Muscle layer of duodenum (tissue), 2 donors: ENCODE measurements at regions not wholly inside any gene's neighbourhood (a gene's known extent, or its start where the extent isn't known, plus 50 kb on each side); places are given as distances from the start of the nearest gene placed in this dataset.

Source experiments
- H3K27ac ChIP-seq: one replicate; pipeline ENCODE4 v1.7.0; 2013; ENCODE audit warnings: mild to moderate bottlenecking, low read length
- H3K27me3 ChIP-seq: one replicate; pipeline ENCODE4 v1.7.0; 2013; ENCODE audit warnings: low read depth, mild to moderate bottlenecking, control low read depth, low read length
- H3K36me3 ChIP-seq, 2 donors: one replicate each; pipeline ENCODE4 v1.7.0; 2013; ENCODE audit warnings: low read length in 2 of 2, control low read depth in 1 of 2, mild to moderate bottlenecking in 1 of 2; ENCODE audit not compliant: insufficient read depth in 2 of 2, control insufficient read depth in 1 of 2
- H3K4me1 ChIP-seq, 2 donors: one replicate each; pipeline ENCODE4 v1.7.0; 2013; ENCODE audit warnings: low read length in 2 of 2, mild to moderate bottlenecking in 2 of 2, control low read depth in 1 of 2, moderate library complexity in 1 of 2; ENCODE audit not compliant: insufficient read depth in 2 of 2, control insufficient read depth in 1 of 2
- H3K4me3 ChIP-seq, 2 donors: one replicate each; pipeline ENCODE4 v1.7.0; 2013; ENCODE audit warnings: low read length in 2 of 2, low read depth in 1 of 2, mild to moderate bottlenecking in 1 of 2
- H3K9me3 ChIP-seq, 2 donors: one replicate each; pipeline ENCODE4 v1.7.0; 2013; ENCODE audit warnings: low read length in 2 of 2, control low read depth in 1 of 2, mild to moderate bottlenecking in 1 of 2; ENCODE audit not compliant: control insufficient read depth in 1 of 2
- donor health status: healthy.

- H3K4me3 ChIP-seq = no peak overlapping the region
- no peaks in the 10 kb centered on the region for H3K36me3 ChIP-seq
- no peak overlapping the region for H3K27ac ChIP-seq
- no peaks in the 10 kb centered on the region for H3K27me3 ChIP-seq
- no peaks in the 10 kb centered on the region for H3K4me1 ChIP-seq
- no peaks in the 10 kb centered on the region for H3K9me3 ChIP-seq
Observed at GRCh38 chr4:179399054-179399782, 1957.0 kb upstream of the AGA start.

GRCh38 chr4:179415037-179415846 lies 1973.0 kb upstream of the AGA start:
- Histone ChIP-seq H3K4me3 (no peak overlapping the region), H3K27me3 (no peaks in the 10 kb centered on the region), H3K9me3 (no peaks in the 10 kb centered on the region)

GRCh38 chr4:179415847-179416223 lies 1973.6 kb upstream of the AGA start:
- H3K27ac ChIP-seq = no peak overlapping the region
- H3K27me3 ChIP-seq = no peaks in the 10 kb centered on the region
- H3K4me3 ChIP-seq = no peak overlapping the region
- H3K4me1 ChIP-seq = no peaks in the 10 kb centered on the region
- H3K36me3 ChIP-seq = no peaks in the 10 kb centered on the region
- H3K9me3 ChIP-seq = no peaks in the 10 kb centered on the region

More at GRCh38 chr4:179415037-179415846, 1973.0 kb upstream of the AGA start:
- H3K27ac ChIP-seq = no peak overlapping the region
- no peaks in the 10 kb centered on the region for H3K4me1 ChIP-seq
- H3K36me3 ChIP-seq = no peaks in the 10 kb centered on the region

- H3K4me1 ChIP-seq = no peaks in the 10 kb centered on the region
- no peak overlapping the region for H3K4me3 ChIP-seq
- no peaks in the 10 kb centered on the region for H3K27me3 ChIP-seq
- no peak overlapping the region for H3K27ac ChIP-seq
- no peaks in the 10 kb centered on the region for H3K9me3 ChIP-seq
- H3K36me3 ChIP-seq = no peaks in the 10 kb centered on the region
Observed at GRCh38 chr4:179417357-179417756, 1975.1 kb upstream of the AGA start.

- H3K9me3 ChIP-seq = peaks cover 0 to 4% of the 10 kb centered on the region in 2 donors
- no peaks in the 10 kb centered on the region for H3K36me3 ChIP-seq
- H3K4me3 ChIP-seq = no peak overlapping the region
- no peaks in the 10 kb centered on the region for H3K4me1 ChIP-seq
- H3K27me3 ChIP-seq = no peaks in the 10 kb centered on the region
- H3K27ac ChIP-seq = no peak overlapping the region
Observed at GRCh38 chr4:179437962-179438361, 1995.7 kb upstream of the AGA start.

GRCh38 chr4:179441596-179441995 lies 1999.4 kb upstream of the AGA start:
- H3K36me3 ChIP-seq = no peaks in the 10 kb centered on the region
- no peaks in the 10 kb centered on the region for H3K27me3 ChIP-seq
- H3K9me3 ChIP-seq = peaks cover 0 to 4% of the 10 kb centered on the region in 2 donors
- no peak overlapping the region for H3K4me3 ChIP-seq
- no peak overlapping the region for H3K27ac ChIP-seq
- no peaks in the 10 kb centered on the region for H3K4me1 ChIP-seq

- Histone ChIP-seq H3K27ac (no peak overlapping the region), H3K4me3 (no peak overlapping the region), H3K27me3 (no peaks in the 10 kb centered on the region), H3K9me3 (peaks cover 3 to 5% of the 10 kb centered on the region in 2 donors), H3K4me1 (no peaks in the 10 kb centered on the region), H3K36me3 (no peaks in the 10 kb centered on the region)
Observed at GRCh38 chr4:179447308-179447707, 2005.1 kb upstream of the AGA start.

- no peak overlapping the region for H3K4me3 ChIP-seq
- H3K9me3 ChIP-seq = no peaks in the 10 kb centered on the region
- H3K27me3 ChIP-seq = no peaks in the 10 kb centered on the region
- H3K36me3 ChIP-seq = no peaks in the 10 kb centered on the region
- no peaks in the 10 kb centered on the region for H3K4me1 ChIP-seq
- H3K27ac ChIP-seq = no peak overlapping the region
Observed at GRCh38 chr4:179465131-179465797, 2023.0 kb upstream of the AGA start.

- H3K27ac ChIP-seq = no peak overlapping the region
- no peaks in the 10 kb centered on the region for H3K27me3 ChIP-seq
- no peaks in the 10 kb centered on the region for H3K9me3 ChIP-seq
- no peaks in the 10 kb centered on the region for H3K4me1 ChIP-seq
- no peaks in the 10 kb centered on the region for H3K36me3 ChIP-seq
- H3K4me3 ChIP-seq = no peak overlapping the region
Observed at GRCh38 chr4:179467878-179468277, 2025.6 kb upstream of the AGA start.

- H3K4me3 ChIP-seq = no peak overlapping the region
- no peaks in the 10 kb centered on the region for H3K36me3 ChIP-seq
- H3K4me1 ChIP-seq = no peaks in the 10 kb centered on the region
- no peak overlapping the region for H3K27ac ChIP-seq
- H3K9me3 ChIP-seq = peaks cover 0 to 5% of the 10 kb centered on the region in 2 donors
- no peaks in the 10 kb centered on the region for H3K27me3 ChIP-seq
Observed at GRCh38 chr4:179472164-179472563, 2029.9 kb upstream of the AGA start.

- Histone ChIP-seq H3K27ac (no peak overlapping the region), H3K4me1 (no peaks in the 10 kb centered on the region), H3K4me3 (no peak overlapping the region), H3K36me3 (no peaks in the 10 kb centered on the region), H3K9me3 (peaks cover 0 to 8% of the 10 kb centered on the region in 2 donors), H3K27me3 (no peaks in the 10 kb centered on the region)
Observed at GRCh38 chr4:179478608-179479007, 2036.4 kb upstream of the AGA start.
